HTR-8/SVneo (cell line): ENCODE measurements at regions not wholly inside any gene's neighbourhood (a gene's known extent, or its start where the extent isn't known, plus 50 kb on each side); places are given as distances from the start of the nearest gene placed in this dataset.
"Not testable (repeated sequence)": the region's sequence is repeated elsewhere in the genome, so short reads cannot be mapped to it uniquely, and the experiment has no call there.

Experiments used
- DNase-seq: peaks from one replicate; pipeline ENCODE4 v3.0.0; 2011; ENCODE audit warnings: low spot score, mixed read lengths; ENCODE audit not compliant: insufficient read length
- FAIRE-seq: peaks from 2 replicates; lab custom pipeline; 2011; peaks lifted over from hg19 to GRCh38; lab: Jason Lieb, UNC

DNA sequence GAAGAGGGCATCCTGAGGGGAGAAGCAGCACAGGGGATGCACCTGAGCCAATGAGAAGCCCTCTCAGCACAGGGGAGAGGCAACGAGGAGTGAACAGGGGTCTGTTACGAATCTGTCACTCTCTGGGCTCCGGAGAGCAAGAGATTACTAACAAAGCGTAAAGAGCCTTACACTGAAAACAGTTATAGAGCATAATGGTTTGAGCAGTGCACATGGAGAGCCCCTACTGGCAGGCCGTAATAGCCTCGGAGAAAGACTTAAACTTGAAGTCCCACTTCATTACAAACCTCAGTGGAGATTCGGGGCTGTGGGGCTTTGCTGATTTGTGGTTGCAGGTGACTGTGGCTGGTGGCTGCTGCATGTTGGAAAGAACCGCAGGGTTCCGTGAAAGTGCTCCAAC lies 271.5 kb upstream of the TMC3 start:
- DNase-seq (no peak), FAIRE-seq (no peak)

DNA sequence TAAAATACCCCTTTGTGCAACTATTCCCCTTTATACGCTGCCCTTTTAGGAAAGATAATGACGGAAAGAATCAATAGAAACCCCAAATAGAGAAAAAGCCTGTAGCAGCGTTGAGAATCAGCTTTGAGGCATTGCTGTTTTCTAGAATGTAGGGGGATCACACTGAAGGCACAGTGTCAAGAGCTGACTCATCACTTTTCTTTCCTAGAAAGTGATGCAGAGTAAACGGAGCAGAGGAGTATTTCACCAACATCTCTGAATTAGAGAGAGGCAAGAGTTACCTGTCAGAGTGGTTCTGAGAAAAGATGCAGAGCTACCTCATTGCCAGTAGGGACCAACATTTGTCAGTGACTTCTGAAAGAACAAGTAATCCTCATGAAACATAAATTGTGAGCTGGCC lies 269.8 kb upstream of the TMC3 start:
- FAIRE-seq (no peak), DNase-seq (no peak)

DNA sequence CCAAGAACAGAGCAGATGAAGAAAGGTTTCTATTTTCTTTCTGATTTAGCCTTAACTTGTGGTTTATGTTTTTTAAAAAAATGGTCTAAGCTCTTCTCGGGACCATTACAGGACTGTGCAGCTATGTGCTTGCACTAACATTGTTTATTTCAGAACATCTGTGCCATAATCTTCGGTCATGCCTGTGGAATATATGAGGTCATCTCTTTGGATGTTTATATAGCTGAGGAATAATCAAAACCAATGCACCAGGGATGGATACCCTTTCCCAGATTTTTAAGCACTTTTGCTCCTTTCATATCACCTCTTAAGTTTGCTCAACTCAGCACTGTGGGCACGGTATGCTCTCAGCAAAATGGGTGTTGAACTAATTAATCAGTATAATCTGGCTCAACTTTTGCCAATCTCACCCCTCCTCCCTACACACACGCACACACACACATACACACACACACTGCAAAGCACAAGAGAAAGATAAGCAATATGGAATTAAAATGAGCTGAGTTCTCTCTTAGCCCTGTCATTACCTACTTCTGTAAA lies 268.5 kb upstream of the TMC3 start:
- FAIRE-seq (no peak), DNase-seq (no peak)

DNA sequence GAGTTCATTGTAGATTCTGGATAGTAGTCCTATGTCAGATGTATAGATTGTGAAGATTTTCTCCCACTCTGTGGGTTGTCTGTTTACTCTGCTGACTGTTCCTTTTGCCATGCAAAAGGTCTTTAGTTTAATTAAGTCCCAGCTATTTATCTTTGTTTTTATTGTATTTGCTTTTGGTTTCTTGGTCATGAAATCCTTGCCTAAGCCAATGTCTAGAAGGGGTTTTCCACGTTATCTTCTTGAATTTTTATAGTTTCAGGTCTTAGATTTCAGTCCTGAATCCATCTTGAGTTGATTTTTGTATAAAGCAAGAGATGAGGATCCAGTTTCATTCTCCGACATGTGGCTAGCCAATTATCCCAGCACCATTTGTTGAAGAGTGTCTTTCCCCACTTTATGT lies 262.1 kb upstream of the TMC3 start:
- FAIRE-seq, DNase-seq: not testable (repeated sequence)

DNA sequence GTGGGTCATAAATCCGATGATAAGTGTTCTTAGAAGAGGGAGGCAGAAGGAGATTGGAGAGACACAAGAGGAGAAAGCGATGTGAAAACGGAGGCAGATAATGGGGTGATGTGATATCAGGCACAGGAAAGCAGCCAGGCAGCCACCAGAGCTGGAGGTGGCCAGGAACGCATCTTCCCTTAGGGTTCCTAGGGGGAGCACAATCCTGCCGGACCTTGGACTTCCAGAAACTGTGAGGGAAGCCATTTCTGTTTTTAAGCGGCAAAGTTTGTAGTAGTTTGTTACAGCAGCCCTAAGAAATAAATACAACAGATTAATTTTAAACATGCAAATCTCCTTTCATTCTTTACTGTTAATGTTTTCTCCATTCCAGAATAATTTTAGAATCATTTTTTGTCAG lies 259.9 kb upstream of the TMC3 start:
- FAIRE-seq (no peak), DNase-seq (no peak)

DNA sequence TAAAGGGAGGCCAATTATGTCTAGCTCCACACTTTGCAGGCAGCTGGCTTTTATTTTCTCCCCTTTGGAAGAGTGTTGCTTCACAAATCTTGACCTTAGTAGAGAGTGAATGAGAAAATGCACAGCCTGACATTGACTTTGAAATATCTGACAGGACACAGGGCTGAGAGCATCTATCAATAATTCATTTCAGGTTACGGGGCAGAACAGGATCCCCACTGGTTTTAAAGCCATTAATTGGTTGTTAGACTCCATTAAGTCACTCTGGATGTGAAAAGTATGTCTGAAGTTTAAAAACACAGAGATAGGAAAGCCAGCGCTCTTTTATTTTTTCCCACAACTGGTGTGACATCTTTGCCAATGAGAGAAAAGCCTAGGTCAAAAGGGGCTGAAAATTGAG lies 251.9 kb upstream of the TMC3 start:
- no peak for FAIRE-seq

DNA sequence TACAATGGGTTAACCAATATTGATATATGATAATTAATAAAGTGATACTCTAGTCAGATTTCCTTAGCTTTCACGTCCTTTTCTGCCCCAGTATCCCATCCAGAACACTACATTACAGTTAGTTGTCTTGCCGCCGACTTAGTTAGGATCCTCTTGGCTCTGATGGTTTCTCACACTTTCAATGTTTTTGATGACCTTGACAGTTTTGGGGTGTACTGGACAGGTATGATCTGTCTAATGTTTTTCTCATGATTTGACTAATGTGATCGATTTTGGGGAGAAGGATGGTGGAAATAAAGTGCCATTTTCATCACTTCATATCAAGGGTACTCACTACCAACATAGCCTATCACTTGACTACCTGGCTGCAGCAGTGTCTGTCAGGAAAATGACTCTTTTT lies 245.0 kb upstream of the TMC3 start:
- no peak for DNase-seq
- no peak for FAIRE-seq

More for the DNA sequence above, 251.9 kb upstream of the TMC3 start:
- DNase-seq, result no peak

DNA sequence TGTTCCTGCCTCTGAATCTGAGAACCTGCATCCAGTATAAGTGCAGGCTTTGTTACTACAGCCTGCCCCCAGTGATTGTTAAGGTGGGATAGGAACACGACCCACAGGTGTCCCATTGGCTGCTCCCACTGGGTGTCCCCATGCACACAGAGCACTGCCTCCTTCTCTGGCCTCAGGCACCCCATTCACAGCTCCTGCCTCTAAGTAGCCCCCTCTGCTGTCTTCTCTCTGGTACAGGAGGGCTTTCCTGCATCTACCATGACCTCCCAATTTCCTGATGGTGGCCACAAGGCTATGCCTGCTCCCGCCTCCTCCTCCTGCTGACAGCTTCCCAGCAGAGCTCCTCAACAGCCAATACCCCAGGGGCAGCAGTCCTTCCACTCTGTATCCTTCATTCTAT lies 238.6 kb upstream of the TMC3 start:
- DNase-seq, result no peak
- no peak for FAIRE-seq

DNA sequence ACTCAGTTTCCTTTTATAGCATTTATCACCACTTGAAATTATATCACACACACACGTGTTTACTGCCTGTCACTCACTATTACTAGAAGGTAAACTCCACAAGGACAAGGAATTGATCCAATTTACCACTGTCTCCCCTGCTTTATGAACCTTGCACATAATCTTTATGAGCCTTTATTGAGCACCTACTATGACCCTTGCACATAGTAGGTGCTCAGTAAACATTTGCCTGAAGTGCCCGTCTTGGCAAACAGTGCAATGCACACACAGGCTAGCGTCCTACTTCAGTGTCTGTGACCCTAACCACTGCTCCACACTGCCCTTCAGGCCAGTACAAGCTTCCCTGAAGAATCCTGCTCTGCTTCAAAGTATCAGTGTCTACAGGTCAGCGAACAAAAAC lies 237.7 kb upstream of the TMC3 start:
- DNase-seq (no peak), FAIRE-seq (no peak)

DNA sequence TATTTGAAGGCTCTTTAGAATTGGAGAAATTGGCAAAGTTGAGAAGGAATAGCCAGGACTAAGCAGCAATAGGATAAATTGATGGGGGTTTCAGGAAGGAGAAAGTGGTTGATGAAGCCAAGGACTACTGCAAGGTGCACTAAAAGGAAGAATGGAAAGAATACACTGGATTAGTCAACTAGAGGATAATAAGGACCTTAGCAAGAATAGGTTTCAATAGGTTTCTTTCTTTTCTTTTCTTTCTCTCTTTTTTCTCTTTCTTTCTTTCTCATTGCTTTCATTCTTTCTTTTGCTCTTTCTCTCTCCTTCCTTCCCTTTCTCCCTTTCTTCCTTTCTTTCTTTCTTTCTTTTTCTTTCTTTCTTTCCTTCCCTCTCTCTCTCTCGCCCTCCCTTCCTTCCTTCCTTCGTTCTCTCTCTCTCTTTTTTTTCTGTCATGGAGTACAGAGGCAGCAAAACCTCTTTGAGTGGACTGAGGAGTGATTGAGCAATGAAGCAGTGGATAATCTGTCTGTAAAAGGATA lies 234.4 kb upstream of the TMC3 start:
- DNase-seq (no peak), FAIRE-seq (no peak)

DNA sequence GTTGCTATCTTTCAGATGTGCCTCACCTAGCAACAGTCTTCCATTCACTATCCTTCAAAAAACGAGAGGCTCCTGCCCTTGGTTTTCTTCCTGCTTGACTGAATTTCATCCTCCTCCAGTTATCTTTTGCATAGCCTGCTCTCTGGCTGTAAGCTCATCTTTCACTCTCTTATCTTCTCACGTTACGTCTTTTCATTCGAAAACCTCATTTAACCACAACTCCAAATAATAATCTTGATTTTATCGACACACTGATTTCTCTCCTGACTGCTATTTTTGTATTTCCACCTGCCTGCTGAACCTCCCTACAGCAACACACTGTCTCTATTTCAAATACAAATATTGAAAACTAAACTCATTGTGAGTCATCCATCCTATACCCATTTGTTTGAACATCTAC lies 230.7 kb upstream of the TMC3 start:
- no peak for FAIRE-seq
- DNase-seq, result no peak

DNA sequence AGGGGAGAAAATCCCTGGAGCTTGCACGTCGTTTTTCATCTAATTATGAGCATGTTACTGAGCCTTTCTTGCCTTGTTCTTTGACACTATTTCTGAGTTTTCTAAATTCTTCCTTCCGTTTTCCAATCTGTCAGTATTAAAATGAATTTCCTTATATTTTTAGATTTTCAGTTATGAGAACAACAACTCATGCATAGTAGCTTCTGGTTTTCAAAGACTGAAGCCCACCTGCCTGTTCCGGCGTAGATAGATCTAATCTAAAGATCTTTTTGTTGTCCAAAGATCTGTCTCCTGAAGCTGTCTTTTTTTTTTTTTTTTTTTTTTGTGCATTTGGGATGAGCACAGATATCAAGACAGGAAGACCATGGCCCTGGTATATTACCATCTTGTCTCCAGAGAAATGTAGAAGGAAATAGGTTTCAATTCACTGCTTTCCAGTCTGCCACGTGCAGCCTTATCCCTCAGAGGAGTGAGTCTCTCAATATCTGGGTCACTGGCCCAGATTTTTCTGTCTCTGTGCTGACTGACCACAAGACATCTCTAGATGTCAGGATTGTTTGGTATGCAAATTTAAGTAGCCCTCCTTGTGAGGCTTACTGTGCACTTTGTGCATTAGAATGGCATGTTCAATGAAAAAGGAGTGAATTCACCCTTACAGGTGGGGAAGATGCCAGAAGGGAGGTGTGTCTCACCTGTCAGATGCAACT lies 222.3 kb upstream of the TMC3 start:
- no peak for DNase-seq

DNA sequence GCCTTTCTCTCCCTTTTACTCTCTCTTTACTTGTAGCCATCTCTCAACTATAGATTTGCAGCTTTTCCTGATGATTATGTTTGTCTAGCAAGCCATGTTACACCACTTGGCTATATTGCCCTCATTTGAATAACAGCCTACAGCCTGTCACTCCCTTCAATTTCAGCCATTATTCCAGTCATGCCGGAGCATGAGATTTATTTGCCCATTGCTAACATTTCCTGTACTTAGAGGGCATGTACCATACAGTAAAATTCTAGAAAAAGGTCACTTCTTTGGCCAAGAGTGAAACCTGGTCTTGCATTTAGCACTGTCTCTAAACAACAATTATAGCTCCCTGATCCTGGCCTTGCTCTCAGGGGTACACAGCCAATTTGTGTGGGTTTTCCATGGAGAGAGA lies 221.7 kb upstream of the TMC3 start:
- FAIRE-seq, result no peak

More for the DNA sequence above, 222.3 kb upstream of the TMC3 start:
- no peak for FAIRE-seq

DNA sequence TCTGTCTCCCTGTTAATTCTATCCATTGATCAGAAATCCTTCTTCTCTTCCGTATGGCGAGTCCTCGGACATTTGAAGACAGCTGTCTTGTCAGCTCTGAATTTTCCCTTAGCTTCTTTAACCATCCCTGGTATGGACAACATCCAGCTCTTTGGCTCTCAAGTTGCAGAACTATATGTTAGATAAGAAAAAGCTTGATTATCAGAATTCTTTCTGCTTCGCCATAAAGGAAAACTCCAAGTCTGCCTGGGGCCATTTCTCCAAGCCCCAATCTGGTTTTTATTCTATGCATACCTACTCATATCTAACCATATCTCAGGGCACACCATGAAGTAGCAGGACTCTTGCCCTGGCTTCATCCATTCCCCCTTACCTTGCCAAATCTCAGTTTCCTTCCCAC lies 215.7 kb upstream of the TMC3 start:
- DNase-seq (no peak), FAIRE-seq (no peak)

More for the DNA sequence above, 221.7 kb upstream of the TMC3 start:
- no peak for DNase-seq

DNA sequence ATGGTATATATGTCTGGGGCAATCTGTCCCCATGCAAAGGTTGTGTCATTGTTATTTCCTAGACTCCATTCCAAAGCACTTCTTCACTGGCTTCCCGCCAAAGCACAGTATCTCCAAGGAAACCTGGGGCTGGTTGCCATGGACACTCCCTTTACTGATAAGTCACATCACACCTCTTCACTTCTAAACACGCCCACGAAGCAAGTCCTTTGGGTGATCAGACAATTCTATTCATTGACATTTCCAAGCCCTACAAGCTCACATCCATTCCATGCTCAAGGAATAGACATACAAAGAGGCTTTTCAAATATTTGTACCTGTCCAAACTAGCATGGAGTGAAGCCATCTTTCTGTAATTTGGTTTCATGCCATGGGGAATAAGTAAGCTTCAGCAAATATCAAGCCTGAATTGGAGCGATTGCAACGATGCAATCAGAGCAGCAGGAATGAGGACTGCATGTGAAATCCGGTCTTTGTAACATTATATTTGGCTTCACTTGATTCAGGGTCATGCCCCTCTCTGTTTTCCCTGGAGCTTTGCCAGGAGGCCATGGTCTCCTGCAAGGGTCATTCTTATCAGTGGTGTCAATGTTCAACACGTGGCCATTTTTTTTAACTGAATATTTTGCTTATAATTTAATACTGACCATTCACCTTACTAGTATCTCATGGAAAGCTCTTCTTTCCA lies 201.6 kb upstream of the TMC3 start:
- no peak for FAIRE-seq
- no peak for DNase-seq

DNA sequence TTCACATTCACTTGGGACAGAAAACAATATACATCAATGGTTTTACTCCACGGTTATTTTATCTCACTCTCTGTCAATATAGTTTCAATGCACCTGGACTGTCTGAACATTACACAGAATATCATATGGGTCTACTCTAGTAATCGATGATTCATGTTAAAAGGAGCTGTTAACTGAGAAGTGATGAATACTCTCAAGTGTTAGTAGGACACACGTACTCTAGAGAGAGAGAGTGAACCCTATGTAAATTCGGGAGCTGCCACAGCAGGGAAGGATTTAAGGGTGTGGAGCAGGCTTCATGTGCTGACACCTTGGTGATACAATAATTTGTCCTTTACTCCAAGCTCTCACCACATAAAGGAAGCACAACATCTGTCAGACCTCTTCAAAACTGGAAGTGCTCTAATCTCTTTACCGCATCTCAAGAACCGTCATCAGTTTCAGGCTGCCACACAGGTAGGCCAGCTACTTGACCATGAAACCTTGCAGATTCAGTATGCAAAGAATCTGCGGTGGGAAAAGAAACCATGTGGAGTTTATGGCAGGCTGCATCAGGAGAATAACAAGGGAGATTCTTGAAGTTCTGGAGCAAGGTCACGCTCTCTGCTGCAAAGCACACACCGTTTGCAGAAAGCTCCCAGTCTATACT lies 199.2 kb upstream of the TMC3 start:
- no peak for FAIRE-seq
- DNase-seq, result no peak

DNA sequence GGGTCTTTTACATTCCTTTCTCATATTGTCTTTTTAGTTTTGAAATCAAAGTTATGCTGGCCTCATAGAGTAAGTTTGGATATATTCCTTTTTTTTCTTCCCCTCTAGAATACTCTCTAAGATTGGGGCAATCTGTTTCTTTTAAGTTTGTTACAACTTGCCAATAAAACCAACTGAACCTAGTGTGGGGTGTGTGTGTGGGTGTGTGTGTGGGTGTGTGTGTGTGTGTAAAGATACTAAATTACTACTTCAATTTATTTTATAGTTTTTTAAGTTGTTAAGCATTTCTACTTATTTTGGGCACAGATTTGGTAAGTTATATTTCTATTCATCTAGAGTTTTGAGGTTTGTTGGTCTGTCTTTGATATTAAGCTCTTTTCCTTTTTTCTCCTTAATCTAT lies 198.2 kb upstream of the TMC3 start:
- no peak for DNase-seq
- FAIRE-seq, result no peak

DNA sequence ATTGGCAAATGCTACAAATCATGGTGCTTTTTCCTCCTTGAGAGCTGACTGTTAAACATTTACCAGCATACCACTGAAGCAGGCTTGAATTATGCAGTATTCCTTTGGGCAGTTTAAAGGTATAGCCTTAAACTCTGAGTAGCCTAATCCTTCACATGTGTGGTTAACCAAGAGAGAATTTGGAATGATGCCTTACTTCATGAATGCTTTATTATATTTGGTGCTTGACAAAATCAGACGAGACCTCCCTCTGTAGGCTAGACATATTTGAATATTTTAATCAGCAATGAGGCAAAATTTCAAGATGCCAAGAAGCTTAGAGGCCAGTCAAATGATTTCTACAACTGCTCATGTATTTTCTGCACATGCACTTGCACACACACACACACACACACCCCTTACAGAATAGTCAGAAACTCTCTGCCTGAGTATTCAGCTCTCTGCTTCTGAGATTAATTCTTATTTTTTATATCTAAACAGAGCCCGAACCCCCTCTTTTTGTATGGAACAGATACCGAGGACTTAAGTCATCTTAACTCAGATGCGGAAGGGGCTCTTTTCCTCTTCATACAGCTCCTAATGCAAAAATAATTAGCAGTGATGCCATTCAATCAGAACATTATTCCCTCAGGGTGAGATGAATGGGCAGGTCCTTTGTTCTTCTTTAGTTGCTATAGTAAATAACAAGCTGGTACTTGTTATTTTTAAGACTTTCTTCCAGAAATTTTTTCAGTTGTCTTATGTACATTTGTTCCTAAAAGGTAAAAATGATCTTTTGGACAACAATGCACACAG lies 195.5 kb upstream of the TMC3 start:
- FAIRE-seq (no peak), DNase-seq (no peak)

DNA sequence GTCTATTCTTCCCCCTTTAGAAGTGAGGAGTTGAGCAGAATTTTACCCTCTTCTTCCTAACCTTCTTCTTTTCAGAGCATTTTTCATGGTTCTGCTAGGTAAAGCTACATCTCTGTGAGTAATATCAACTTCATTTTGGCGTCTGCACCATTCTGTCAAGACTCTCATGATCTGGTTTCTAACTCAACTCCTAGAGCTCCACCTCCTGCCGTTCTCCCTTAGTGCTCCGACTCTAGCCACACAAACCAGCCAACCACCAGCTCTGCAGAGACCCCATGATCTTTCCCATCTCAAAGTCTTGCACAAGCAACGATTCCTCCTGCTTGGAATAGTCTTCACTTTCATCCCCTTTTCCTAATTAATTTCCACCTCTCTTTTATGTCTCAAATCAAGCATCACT lies 193.9 kb upstream of the TMC3 start:
- FAIRE-seq, result no peak
- DNase-seq, result no peak

DNA sequence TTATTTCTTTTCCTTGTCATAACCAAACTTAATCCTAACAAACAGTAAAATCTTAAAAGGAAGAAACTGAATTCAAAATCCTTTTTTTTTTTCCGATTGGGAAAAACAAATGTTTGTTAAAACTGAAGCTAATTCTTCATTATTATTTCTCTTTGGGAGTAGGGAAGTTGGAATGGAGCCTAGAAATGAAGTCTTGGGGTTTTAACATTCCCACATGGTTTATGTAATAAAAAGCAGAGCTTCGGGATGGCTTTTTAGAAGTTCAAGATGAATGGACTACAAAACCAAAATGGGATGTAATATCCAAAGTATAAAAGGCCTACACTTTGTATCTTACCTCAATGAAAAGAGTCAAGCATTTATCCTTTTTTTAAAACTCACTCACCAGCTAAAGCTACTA lies 189.0 kb upstream of the TMC3 start:
- no peak for DNase-seq
- FAIRE-seq, result no peak
